NCI-H748 (cell line): ENCODE measurements at regions not wholly inside any gene's neighbourhood (a gene's known extent, or its start where the extent isn't known, plus 50 kb on each side); places are given as distances from the start of the nearest gene placed in this dataset.
"Not testable (repeated sequence)": the region's sequence is repeated elsewhere in the genome, so short reads cannot be mapped to it uniquely, and the experiment has no call there.

Experiments
- DNase-seq: peaks from one replicate; lab custom pipeline; 2025; ENCODE audit not compliant: unreplicated experiment; lab: John Stamatoyannopoulos, UW

DNA sequence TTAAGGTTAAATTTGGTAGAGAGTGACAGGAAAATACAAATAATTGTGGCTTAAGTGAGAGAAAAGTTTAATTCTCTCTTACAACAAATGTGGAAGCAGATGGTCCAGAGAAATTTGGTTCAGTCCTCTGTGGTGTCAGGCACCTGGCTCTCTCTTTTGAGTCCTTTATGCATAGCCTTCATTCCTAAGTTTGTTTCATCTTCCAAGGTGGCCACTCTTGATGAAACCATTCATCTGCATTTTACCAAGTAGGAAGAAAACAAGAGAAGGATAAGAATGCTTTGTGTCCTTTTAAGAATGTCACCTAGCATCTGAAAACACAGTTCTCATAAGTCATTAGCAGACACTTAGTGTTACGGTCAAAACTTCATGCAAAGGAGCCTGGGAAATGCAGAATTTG, 442.5 kb downstream of the CCER1 start:
- no peak for DNase-seq

DNA sequence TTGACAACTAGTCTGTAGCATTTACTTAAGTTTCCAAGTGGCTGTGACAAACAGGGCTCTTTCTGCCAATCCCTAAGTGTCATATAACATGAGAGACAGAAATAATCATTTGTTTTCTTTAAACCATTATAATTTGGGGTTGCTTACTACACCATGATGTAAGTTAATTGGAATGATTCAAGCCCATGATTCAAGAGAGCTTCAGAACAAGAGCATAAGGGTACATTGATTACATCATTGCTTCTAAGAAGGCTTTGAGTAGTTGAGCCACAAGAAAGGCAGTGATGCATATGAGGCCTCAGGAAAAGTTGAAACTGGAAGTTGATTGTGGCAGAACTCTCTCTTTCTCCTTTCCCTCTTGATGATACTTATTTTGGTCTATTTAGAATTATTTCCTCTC, 444.0 kb downstream of the CCER1 start:
- DNase-seq = no peak

DNA sequence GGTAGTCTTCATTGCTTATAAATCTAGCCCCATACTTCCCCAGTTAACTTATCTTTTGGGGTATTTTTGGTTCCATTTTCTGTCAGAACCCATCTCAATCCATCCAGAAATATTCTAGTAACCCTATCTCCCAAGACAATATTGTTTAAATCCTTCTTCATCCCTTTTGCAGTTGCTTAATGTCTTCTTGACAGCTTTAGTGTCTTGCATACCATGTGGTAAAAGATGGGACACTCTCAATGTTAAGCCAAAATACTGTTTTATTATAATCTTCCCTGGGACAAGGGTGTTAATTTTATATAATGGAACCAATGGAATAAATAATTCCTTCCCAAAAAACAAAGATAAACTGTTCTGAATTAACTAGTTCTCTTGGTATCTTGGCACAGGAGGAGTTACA, 450.2 kb downstream of the CCER1 start:
- DNase-seq = no peak

DNA sequence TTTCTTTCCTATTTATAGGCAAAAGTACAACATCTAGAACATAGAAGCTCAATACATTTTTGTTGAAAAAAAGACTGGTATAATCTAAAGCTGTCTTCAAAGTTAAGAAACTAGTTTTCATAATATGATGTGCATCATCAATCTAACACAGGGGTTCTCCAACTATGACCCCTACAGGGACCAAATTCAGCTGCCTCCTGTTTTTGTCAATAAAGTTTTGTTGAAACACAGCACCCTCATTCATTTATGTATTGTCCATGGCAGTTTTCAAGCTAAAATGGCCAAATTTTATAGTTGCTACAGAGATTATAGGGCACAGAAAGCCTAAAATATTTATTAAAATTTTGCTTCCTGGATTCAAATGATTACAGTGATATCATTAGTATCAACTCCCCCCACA, 452.9 kb downstream of the CCER1 start:
- no peak for DNase-seq

DNA sequence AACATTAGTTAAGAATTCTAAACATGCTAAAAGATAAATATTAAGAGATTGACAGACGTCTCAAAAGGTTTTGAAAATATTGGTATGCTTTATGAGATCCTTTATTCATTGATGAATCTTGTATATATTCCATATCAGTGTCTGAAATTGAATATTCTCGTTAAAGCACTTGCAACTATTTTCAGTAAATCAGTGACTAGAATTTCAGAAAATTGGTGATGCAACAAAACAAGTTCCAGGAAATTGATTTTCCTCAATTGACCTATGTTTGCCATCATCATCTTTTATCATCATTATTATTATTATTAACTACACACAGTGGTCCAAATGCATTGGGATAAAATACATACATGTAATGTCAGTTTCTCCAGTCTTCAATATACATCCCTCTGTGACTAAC, 453.6 kb downstream of the CCER1 start:
- DNase-seq = no peak

DNA sequence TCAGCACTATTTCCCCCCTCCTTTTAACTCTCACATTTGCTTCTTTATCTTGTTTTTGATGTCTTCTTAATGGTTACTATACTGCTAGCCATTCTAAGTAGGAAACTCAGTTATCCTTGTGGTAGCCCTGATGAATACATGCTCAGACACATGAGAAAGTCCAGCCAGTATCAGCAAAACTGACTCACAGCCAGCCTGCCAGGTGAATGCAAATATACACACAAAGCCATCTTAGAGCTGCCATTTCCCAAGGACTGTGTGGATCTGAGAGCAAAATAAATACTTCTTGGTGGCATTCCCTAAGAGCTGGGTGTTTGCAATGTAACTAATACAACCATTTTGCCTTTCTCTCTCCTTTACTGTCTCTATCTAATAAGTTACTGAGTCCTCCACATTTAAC, 455.2 kb downstream of the CCER1 start:
- DNase-seq = no peak

DNA sequence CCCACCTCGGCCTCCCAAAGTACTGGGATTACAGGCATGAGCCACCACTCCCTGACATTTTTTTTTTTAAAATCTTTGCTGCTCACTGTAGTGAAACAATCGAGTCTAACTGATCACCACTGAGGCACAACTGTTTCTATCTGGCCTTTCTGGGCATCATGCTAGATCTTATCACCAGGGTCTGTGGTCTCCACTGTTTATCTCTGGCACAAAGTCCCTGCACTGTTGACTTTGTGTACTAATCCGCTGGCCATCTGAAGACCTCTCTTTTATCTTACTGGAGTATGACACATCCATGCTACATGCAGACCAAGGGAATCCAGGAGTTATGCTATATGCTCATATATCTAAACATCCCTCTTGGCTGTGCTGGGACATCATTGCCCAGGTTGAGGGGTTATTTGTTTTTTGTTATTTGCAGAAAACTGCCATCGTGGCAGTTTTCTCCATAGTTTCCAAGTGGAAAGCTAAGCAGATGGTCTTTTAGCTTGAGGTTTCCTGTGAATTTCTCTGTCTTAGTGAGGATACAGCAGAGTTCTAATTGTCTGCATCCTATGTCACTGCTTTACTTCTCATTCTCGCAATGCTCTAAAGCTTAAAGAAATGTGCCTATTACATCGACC, 456.9 kb downstream of the CCER1 start:
- no peak for DNase-seq

DNA sequence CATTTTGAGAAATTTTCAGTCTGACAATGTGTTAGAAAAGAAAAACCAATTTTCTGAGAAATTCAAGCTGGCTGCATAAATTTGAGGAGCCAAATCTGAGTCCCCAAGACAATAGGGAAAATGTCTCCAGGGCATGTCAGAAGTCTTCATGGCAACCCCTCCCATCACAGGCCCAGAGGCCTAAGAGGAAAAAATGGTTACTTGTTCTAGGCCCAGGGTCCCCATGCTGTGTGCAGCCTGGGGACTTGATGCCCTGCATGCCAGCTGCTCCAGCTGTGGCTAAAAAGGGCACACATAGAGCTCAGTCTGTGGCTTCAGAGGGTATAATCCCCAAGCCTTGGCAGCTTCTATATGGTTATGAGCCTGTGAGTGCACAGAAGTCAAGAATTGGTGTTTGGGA, 464.6 kb downstream of the CCER1 start:
- DNase-seq = no peak

DNA sequence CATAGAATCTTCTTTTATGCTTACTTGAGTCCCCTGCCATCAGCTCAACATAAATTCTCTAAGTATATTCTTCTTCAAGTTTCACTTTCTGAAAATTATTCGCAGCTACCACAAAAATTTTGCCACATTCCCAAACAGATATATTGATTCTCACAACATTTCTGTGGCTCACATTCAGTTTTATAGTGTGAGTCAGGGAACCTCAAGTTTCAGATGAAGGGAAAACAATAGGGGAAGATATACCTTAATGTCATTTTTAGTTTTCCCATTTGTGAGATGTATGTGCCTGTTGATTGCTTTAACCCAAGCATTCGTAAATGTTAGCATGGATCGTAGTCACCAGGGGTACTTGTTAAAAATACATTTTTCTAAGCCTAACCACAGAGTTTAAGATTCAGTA, 465.8 kb downstream of the CCER1 start:
- DNase-seq = no peak

DNA sequence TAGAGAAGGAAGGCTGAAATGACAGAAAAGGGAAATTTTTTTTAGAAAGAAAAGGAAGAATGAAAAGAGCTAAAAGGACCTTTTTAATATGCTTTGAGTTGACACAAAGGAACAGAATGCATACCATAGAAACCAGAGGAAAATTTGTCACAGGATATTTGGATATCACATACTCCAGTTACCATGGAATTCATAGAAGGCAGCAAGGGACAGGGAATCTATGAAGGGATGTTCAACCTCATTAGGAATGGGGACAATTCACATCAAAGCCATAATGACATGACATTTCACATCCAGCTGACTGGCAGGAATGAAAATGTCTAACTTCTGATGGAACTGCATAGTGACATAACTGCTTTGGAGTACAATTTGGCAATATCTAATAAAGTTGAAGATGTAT, 469.4 kb downstream of the CCER1 start:
- DNase-seq = no peak

DNA sequence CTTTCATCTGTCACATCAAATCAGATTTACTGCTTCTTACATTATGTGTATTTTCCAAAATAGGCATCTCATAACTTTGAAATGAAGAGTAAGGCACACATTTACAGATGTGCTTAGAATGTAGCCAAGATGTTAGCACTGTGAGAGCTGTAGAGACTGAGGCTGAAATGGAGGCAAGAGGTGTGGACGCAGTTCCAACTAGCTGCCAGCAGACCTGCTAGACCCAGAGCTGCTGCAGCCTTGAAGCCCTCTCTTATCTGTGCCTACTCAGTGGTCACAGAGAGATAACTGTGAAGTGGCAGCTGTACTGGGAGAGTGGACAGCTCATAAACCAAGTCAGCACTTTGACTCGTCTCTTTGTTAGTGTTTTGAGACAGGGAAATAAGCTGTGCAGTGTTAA, 470.9 kb downstream of the CCER1 start:
- DNase-seq = no peak

DNA sequence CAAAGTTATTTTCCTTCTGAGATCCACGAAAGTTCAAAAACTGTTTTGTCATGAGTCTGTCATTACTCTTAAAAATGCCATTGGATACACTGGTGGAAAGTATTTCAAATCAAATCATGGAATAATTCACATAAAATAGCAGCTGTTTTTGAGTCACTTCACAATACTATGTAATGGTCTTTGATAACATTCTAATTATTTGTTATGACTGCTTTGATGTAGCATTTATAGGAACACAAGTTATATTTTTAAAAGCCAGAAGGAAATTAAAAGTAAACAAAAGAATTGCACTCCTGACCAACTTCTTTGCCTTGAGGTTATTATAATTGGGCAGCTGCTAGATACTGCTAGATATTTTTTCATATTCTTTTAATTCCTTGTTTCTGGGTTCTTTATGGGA, 473.2 kb downstream of the CCER1 start:
- no peak for DNase-seq

DNA sequence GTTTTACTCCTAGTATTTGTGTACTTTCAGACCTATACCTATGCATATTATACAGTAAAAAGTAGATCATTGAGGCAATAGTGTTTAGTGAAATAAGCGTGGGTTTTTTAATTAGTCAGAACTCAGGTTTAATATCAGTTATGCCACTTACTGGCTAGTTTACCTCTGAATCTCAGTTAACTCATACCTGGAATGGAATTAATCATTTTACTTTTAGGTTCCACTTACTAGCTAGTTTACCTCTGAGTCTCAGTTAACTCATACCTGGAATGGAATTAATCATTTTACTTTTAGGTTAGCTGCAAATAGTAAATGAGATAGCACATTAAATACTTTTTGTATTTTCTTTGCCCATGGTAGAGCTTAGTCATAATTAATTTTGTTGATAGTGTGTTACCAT, 475.7 kb downstream of the CCER1 start:
- DNase-seq = no peak

DNA sequence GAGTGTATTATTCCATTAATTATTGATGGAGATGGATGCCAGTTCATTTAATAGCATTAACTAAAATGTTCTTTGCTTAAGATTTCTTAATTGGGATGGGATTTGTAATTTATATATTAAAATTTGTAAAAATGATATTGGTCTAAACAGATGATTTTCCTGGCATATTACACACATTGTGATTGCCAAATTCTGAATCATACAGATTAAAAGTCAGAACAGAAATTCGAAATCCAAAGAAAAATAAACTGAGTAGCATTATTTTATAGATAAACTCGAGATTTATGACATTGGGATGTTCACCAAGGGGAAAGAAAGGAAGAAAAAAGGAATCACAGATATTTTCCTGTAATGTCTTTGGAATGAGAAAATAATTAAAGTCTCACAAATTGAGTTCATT, 481.1 kb downstream of the CCER1 start:
- no peak for DNase-seq

DNA sequence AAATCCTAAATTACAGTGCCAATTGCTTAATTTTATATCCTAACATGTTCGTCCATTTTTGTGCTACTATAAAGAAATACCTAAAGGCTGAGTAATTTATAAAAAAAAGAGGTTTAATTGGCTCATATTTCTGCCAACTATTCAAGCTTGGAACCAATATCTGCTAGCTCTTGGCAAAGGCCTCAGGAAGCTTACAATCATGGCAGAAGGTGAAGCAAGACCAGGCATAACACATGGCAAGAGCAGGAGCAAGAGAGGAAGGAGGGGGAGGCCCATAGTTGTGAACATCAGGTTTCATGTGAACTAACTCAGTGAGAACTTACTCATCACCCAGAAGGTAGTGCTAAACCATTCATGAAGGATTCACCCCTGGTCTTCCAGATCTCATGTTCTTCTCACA, 494.3 kb downstream of the CCER1 start:
- DNase-seq = no peak

DNA sequence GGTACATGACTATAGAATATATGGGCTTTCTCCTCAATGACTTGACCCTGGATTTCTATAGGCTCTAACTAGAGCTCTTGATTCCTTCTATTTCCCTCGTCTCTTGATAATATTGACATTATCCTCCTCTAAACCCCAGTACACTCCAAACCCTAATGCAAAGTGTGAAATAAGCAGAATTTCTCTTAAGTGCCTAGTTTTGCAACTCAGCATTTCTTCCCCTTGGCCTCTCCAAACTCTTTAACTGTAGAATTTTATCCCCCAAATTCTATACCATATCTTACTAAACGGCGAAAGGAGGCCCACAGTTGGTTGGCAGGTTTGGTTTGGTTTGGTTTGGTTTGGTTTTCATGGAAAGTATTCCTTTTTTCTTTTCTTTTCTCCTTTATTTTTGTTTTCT, 498.7 kb downstream of the CCER1 start:
- no peak for DNase-seq

DNA sequence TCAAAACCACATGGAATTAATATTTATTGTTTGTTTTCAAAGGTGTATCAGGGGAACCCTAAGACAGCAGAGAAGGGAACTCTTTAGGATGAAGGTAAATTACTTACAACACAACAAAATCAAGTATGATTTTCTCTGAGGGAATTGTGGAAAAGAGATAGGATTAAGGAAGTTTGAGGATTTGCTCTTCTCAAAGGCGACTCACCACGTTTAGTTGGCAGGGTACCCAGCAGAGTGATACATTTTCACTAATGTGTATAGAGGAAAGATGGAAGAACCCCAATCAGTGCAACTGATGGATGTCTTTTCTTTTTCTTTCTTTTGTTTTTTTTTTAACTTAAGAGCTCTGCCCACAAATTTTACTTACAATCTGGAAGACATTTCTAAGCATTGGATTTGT, 499.2 kb downstream of the CCER1 start:
- DNase-seq = no peak

DNA sequence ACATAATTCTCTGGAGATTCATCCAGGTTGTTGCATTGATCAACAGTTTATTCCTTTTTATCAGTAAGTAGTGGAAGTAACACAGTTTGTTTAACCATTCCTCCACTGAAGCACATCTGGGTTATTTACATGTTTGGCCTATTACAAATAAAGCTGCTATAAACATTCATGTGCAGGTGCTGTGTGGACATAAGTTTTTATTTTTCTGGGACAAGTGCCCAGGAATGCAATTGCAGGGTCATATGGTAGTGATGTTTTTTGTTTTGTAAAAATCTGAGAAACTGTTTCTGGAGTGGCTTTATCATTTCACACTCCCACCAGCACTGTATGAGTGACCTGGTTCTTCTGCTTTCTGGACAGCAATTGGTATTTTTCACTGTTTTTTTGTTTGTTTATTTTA, 505.4 kb downstream of the CCER1 start:
- no peak for DNase-seq

DNA sequence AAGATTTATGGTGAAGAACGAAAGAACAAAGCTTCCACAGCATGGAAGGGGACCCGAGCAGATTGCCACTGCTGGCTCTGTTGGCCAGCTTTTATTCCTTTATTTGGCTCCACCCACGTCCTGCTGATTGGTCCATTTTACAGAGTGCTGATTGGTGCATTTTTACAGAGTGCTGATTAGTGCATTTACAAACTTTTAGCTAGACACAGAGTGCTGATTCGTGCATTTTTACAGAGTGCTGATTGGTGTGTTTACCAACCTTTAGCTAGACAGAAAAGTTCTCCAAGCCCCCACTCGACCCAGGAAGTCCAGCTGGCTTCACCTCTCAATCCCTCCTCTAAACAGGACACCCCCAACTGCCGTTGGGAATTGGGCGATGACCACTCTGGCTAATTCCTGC, 511.5 kb downstream of the CCER1 start:
- not testable (repeated sequence) for DNase-seq

DNA sequence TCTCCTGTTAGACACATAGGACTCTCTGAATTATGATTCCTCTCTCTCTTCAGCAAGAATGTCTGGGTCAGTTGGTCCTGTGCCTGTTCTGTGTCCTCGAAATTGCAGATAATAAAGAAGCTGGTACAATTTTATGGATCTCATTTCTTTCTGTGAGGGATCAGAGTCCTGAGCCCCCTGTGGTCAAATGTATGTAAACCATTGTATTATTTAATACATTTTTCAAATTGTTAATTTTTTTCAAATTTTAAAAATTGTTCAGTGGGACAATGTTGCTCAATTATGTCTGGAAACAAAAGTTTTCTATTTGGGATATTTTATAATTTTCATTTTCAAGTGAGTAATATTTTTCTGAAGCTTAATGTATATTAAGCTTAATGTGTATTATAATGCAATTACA, 513.5 kb downstream of the CCER1 start:
- no peak for DNase-seq

DNA sequence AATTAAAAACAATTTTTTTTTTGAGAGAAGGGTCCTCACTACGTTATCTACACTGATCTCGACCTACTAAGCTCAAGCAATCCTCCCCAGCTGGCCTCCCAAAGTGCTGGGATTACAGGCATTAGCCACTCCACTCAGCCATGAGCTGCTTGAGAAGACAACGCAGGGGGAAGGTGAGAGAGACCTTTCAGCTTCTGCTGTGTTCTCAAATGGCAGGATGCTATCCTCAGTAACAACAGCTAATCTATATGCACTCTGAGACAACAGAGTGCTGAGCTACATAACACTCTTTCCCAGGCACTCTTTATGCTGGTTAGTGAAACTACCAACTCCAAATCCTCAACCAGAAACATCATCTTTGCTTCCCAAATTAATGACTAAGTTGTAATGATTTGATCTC, 526.1 kb downstream of the CCER1 start:
- DNase-seq = no peak

DNA sequence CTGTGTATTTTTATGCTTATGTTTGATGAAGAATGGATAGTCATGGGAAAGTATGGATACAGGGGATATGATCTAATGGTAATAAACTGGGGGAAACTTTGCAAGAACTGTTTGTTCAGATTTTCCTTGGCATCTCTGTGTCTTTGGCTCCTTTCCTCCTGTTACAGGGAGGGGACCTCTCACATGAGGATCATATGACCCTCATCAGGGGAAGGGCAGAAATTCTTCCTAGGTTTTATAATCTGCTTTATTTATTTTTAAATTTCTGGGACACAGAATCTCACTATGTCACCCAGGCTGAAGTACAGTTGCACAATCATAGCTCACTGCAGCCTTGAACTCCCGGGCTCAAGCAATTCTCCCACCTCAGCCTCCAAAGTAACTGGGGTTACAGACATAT, 526.5 kb downstream of the CCER1 start:
- DNase-seq = no peak

DNA sequence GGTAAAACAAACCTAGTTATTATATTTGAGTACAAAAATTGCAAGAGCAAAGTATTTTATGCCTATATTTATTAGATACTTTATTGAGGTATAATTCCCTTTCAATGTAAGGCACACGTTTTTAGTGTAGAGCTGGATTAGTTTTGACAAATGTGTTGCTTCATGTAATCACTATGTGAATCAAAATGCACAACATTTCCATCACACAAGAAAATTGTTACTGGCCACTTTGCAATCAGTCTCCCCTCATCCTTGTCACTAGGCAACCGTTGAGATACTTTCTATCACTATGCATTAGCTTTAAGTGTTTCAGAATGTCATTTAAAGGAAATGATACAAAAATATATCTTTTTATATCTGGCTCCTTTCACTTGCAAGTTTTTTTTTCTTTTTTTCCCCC, 531.0 kb downstream of the CCER1 start:
- no peak for DNase-seq

DNA sequence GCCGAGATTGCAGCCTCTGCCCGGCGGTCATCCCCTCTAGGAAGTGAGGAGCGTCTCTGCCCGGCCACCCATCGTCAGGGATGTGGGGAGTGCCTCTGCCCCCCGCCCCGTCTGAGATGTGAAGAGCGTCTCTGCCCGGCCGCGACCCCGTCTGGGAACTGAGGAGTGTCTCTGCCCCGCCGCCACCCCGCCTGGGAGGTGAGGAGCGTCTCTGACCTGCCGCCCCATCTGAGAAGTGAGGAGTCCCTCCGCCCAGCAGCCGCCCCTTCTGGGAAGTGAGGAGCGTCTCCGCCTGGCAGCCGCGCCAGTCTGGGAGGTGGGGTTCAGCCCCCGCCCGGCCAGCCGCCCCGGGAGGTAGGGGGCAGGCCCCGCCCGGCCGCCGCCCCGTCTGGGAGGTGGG, 544.0 kb downstream of the CCER1 start:
- no peak for DNase-seq
